ENCODE measurements at regions not wholly inside any gene's neighbourhood (a gene's known extent, or its start where the extent isn't known, plus 50 kb on each side); places are given as distances from the start of the nearest gene placed in this dataset.
"Not testable (repeated sequence)": the region's sequence is repeated elsewhere in the genome, so short reads cannot be mapped to it uniquely, and the experiment has no call there.

DNA sequence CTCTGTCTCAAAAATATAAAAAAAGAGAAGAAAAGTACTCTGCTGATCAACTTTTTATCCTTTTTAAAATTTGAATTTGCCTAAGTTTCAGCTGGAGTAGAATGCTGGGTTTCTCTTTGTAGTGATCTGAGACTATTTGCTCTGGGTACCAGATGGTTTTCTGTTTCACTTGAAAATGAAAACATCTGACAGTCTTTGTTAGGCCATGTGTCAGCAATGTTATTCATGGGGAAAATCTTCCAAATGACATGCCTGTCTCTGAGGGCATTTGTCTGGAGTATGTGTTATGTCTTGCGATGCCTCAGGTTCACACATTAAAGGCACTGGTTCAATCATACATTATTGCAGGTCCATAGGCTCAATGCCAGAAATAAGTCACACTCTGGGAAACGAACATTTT is 175.3 kb upstream of the TMEM229A start:
- no peak for DNase-seq

DNA sequence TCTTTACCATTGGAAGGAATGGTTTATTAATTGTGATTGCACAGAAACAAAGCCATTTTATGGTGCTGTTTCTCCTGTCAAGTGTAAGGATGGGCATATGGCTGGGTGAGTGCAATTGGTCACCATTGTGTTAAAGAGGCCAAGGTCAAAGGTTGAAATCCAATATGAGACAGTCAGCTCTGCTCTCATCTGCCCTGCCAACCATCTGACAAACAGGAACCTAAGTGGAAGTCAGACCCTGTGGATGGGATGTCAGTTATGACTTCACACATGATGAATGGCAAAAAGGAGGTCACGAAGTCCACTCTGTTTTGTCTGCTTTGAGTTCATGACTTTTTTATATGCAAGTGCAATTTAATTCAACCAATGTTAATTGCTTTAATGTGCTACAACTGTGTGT is 172.7 kb upstream of the TMEM229A start:
- DNase-seq: no peak

DNA sequence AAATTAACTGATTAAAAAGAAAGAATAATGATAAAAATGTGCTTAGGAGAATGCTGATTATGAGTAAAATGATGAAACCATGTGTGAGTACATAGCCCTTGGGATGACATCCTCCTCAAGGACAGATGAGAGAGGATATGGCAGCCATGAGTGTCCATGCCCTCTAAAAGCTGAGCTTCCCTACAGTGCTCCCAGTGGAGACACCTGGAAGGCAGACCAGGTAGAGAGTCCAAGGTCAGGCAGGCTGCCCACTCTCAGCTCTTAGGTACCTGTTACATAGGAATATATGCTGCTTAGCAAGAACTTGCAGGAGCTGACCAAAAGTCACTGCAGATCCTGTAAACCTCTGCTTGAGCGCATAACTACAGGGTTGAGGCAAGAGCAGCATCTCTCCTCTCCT is 169.7 kb upstream of the TMEM229A start:
- DNase-seq: no peak

DNA sequence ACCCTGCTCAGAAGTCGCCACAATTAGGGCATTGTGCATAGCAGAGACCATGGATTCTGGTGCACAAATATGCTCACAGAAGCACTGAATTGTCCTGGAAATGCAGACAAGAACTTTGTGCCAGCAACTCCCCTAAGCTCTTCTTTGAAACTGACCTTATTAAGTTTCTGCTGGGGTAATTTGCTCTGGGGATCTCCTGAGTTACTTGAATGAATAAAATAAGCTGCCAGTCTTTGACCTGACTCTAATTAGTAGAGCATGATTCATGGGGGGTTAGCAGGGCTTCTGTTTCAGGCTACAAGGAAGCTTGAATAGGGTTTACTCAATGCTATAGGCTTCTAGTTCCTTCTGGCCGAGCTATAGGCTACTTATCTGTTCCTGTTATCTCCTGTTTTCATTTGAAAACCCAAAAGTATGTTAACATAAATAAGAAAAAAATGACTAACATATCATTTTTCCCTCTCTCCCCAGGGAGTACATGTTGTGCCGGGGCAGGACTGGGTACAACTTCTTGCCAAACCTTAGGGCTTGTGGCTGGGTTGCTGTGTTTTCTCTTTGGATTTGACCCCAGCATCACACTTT is 169.0 kb upstream of the TMEM229A start:
- DNase-seq: no peak

DNA sequence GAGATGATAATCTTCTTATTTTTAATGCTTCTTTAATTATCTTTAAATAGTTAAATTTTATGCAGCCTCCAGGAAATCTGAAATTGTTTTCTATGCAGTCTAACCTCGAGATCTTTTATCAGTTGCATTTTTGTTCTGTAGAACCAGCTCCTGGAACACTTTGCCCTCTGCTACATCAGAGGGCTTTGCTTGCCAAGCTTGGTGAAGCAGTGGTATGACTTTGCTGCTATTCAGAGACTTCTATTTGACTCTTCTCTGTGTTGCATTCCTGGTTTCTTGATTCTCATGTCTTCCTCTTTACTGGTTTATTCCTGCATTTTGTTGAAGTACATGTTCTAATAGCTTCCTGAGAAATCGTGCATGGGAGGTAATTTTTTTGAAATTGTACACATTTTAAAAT is 163.7 kb upstream of the TMEM229A start:
- DNase-seq: no peak

DNA sequence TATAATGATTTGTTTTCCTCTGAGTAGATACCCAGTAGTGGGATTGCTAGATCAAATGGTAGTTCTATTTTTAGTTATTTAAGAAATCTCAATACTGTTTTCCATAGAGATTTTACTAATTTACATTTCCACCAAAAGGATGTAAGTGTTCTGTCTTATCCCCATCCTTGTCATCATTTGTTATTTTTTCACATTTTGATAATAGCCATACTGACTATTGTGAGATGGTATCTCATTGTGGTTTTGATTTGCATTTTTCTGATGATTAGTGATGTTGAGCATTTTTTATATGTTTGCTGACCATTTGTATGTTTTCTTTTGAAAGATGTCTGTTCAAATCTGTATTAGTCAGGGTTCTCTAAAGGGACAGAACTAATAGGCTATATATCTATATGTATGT is 160.0 kb upstream of the TMEM229A start:
- no peak for DNase-seq

DNA sequence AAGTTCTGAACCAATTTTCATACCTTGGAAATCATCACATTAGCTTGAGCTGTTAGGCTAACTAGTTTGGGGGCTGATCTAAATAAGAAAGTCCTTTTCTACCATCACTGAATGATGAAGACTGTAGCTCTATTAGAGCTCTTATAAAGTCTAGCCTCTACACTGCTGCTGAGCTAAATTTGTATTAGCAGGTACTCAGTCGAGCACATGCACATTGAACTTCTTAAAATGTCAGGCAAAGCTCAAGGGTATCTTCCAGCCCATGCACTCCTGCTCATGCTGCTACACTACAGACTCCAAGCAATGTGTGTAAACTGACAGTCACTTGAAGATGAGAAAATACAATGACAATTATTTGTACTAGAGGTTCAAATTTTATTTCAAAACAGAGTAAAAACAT is 158.8 kb upstream of the TMEM229A start:
- no peak for DNase-seq

DNA sequence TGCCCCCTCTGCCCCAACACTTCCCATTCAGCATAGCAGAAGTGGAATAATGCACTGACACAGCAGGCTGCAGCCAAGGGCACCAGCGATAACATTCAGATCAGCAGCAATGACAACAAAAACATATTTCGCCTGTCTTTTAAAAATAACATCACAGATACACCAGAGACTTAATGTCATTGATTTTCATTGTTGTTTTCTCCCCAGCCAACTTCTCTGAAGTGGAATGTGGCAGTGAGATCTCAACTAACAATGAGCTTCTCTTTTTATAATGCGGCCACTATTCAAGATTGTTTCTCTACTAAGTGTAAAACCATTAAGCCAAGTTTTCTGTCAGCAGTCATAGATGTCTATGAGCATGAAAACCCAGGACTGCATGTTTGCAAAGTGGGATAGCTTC is 158.2 kb upstream of the TMEM229A start:
- no peak for DNase-seq

DNA sequence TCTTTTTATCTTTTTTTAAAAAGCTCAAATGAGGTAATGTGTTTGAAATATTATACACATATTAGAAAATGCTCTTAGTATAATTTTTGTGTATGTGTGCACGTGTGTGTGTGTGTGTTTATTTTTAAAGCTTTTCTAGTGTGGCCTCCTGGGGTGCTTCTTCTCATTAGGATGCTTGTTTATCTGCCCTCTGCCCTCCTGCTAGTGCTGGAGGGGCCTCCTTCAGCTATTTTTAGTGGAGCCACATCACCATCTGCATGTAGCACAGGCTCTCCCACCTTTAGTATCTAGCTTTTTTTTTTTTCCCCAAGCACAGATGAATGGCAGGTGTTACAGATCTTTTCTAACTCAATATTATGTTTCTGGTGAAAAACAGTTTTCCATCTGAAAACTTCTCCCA is 155.7 kb upstream of the TMEM229A start:
- DNase-seq: no peak

DNA sequence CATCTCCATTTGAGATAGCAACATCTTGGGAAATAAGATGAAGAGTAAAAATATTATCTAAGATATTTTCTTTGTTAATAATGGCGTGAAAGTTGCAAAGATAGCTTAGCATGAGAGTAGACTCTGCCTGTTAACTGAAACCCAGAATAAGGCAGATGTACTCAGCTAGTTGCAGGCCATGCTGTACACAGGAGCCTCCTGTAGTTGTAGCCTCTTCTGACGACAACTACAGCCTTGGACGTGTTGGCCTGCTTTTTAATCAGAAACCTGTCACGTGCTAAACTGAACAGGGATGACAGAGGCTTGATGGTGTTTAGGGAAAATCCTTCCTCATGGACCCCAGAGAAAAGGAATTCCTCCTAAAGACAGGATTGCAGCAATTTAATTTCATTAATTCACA is 155.1 kb upstream of the TMEM229A start:
- no peak for DNase-seq

DNA sequence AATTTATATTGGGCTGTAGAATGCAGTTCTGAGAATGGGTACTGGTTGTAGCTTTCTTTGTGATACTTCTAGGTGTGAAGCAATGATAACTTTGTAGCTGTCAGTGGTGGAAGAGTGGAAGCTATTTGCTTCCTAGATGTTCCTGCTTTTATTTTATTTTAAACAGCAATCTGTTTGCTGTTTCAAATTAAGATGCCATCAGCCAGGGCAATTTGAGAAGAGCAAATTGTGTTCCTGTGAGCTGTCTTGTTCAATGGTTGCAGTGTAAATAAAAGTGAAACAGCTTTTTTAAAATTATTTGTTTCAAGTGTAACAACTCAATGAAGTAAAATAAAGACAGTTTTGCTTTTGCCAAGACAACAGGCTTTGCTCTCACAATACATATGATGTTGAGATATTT is 150.8 kb upstream of the TMEM229A start:
- DNase-seq: no peak

DNA sequence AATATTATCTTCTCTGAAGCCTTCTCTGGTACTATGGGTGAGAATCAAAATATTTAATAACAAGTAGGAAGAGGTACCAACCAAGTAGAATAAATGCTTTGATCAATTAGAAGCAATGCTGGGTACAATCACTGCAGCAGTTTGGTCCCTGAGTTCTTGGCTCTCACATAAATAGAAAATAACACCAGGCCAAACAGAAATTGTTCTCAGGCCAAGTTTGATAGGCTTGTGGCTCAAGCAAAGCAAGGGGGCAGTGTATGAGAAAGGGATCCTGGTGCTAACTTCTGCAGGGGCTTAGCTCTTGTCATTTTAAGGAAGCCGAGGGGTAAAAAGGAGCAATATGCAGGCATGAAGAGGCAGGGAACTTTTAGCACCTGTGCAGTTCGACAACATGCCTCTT is 146.8 kb upstream of the TMEM229A start:
- no peak for DNase-seq

DNA sequence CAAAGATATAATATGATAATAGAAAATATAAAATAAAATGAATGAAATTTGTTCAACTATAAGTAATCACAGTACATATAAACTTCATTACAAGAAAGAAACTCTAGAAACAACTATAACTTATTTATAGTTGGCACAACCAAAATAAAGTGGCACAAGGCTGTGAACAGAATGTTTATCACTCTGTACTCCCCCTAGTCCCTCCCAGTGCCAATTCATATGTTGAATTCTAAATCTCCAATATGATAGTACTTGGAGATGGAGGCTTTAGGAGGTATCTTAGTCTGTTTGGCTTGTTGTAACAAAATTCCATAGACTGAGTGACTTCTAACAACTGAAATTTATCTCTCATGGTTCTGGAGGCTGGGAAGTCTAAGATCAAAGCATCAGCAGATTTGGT is 145.0 kb upstream of the TMEM229A start:
- no peak for DNase-seq

DNA sequence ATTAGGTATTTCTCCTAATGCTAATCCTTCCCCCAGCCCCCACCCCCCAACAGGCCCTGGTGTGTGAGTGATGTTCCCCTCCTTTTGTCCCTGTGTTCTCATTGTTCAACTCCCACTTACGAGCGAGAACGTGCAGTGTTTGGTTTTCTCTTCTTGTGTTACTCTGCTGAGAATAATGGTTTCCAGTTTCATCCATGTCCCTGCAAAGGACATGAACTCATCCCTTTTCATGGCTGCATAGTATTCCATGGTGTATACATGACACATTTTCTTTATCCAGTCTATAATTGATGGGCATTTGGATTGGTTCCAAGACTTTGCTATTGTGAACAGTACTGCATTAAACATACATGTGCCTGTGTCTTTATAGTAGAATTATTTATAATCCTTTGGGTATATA is 138.9 kb upstream of the TMEM229A start:
- DNase-seq: not testable (repeated sequence)

DNA sequence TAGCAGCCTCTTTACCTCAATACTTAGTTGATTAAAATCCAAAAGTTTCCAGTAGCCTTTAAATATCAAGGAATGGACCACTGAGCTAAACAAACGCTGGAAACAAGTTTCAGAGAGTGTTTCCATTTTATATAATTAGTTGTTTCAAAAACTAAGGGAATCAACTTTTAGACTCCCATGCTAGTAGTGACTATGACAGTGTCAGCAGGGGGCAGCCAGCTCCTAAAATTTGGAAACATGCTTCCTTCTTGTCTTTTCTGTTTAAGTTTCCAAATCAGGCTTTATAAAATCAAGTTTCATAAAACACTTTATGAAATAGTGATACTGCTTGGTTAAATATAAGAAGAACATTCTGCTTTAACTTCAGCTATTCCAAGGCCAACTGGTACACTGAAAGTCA is 138.2 kb upstream of the TMEM229A start:
- no peak for DNase-seq

DNA sequence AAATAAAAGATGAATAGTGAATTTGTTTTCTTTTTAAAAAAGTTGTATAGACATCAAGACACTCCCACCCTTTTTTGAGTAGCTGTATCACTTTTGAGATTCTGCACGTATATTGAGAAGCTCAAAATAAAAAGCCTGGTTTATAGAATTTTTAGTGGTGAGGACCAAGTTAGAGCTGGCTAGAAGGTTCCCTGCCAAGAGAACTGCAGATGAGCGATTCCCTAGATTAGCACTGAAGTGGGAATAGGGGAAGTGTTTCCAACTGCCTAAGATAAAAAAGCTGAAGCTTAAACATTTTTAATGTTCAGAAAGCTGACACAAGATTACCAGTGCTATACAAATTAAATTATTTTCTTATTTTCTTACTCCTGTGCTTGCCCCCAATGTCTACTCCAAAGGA is 135.7 kb upstream of the TMEM229A start:
- DNase-seq: no peak

DNA sequence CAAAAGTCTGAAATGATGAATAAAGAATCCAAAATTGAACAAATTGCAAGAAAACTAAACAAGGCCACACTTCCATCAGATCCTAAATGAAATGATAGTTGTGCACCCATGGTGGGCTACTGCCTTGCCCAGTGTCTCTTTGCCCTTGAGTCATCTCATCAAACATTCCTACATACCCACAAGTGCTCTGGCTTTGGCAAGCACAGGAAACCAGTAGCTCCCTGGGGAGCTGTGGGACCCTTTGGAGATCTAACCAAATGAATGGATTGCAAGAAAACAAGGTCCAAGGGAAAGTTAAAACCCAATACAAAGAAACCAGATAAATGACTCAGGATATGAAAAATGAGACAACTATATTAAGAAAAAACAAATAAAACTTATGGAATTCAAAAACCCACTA is 129.8 kb upstream of the TMEM229A start:
- peak; percentile 20 for DNase-seq

DNA sequence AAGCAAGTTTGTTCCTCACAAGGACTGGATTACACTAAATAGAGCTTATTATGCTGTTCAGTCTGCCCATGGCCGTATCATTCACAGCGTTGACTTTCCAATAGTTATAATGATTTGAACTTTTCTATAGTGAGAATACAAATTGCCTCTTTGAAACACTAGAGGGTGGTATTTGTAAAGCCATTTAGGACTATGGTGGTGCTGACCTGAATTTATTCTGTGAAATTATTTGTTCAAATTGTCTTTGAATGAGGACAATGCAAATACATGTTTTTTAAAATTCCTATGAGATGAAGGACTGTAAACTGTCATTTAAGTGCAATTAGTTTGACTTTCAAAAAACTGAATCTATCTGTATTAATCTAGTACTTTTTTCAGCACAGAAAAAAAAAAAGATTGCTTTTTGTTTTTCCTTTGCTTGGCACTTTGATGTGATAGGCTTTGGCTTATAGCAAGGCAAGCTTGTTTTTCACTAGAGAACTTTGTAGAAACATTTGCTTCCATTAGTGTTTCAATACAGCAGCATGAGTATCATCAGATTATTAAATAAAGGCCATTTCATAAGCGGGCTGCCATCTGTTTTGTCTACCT is 122.7 kb upstream of the TMEM229A start:
- peak; percentile 7 for DNase-seq

DNA sequence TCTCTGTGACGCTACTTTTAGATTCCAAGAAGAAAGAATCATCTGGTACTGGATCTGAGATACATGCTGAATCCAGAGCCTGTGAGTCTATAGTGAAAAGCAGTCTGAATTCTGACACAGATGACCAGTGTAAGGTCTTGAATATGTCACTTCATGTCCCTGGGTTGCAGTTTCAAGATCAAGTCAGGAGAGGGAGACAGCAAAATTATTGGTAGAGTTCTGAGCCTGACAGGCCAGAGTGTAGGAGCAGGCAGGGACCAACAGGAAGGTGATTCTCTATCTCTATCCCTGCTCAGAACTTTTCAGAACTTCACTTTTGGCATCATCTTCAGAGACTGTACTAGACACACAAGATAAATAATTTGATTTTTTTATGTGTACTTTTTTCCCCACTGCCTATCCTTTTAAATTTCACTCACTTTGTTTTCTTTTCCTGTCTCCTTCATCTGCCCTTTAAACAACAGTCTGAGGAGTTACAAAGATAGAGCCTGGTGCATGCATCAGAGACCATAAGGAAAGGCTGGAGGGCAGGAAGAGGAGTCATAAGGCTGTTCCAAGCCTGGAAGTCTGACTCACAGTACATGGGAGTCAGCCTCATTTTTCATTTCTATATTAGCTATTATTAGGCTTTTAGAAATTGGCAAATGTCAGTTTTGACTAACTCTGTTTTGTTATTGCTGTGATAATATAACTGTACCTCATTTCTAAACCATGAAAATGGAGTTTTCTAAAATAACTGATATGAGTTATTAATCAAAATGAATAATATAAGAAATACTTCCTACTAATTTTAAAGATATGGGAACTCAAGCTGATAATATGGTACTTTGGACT is 120.2 kb upstream of the TMEM229A start:
- DNase-seq: peak; percentile 6

DNA sequence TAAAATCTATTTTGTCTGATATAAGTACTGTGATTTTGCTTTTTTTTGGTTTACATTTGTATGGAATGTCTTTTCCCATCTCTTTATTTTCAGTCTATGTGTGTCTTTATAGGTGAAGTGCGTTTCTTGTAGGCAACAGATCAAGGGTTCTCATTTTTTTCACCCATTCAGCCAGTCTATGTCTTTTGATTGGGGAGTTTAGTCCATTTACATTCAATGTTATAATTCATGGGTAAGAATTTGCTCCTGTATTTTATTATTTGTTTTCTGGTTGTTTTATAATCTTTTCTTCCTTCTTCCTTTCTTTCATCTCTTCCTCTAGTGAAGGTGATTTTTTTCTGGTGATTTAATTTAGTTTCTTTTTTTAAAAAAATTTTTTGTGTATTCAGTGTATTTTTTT is 104.8 kb upstream of the TMEM229A start:
- no peak for DNase-seq

DNA sequence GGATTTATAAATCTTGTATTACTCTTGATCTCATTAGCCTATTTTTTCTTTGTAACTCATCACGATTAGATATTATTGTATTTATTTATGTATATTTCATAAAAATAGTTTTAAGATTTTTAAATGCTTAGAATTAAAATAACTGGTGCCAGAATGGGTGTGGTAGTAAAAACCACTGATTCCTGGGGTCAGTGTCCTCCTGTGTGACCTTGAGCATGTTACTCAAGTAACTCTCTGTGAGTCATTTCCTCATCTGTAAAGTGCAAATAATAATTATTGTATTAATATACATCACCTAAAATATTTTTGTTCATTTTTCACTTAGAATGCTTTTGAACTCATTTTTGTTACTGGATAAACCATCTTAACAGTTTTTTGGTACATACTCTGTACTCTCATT is 91.3 kb upstream of the TMEM229A start:
- DNase-seq: no peak

DNA sequence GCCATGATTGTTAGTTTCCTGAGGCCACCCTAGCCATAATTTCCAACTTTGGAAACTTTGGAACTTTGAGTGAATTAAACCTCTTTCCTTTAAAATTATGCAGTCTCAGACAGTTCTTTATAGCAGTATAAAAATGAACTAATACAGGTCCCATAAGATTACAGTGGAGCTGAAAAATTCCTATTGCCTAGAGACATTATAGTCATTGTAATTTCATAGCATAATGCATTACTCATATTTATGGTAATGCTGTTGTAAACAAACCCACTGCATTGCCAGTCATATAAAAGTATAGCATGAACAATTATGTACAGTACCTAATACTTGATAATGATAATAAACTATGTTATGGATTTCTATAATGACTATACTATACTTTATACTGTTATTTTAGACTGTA is 88.0 kb upstream of the TMEM229A start:
- no peak for DNase-seq

DNA sequence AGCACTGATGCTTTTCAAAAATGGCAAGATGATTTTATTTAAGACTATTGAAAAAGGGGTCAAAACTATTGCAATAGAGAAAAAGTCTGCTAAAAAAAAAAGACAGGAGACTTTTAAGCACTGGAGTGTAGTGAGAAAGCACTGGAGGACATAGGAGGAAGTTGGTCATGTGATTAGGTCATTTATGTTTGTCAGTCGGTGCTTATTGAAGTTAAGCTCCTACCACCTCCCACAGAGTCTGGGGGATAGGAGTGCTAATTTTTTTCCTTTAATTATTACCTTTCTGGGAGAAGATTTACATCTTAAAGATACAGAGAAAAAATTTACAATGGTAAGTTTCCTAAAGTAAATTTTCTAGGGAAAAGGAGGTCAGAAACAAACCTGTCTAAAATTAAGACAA is 80.2 kb upstream of the TMEM229A start:
- no peak for DNase-seq

DNA sequence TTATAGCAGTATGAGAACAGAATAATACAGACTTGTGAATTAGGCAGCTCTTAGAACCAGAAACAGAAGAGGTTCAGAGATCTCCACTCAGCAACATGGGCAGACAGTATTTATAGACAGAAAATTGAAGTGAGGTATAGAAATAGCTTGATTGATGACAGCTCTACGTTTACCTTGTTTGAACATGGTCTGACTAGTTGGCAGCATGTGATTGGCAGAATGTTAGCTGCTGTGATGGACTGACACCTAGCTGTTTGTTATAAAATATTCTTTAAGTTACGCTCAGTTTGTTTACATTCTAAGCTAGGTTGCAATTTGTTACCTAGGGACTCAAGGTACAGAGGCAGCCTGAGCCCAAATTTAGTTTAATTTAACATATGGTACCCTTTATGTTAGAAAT is 73.7 kb upstream of the TMEM229A start:
- DNase-seq: no peak
